ENCODE measurements at regions not wholly inside any gene's neighbourhood (a gene's known extent, or its start where the extent isn't known, plus 50 kb on each side); places are given as distances from the start of the nearest gene placed in this dataset.

DNA sequence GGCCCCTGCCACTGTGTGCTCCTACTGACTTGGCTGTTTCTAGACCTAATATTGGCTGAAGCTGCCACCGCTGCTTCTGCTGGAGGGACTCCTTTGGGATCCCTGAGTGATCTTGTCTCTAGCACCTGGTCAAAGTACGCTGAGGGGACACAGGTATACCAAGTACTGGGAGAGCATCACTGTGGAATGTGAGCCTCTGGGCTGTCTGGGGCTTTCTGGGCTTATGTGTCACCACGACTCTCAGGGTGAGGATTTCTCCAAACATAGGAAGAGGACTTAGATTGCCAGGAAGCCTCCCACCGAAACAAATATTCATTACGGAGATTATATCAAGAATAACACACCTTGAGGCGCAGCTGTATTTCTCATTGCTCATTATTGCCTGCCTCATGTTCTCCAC is 435.8 kb downstream of the HS3ST3B1 start:
- H3K27ac ChIP-seq (ENCODE audit: low read length) = no peak overlapping the region
- no peaks in the 10 kb centered on the region for H4K20me1 ChIP-seq (ENCODE audit: insufficient read depth, low read length)
- no peaks in the 10 kb centered on the region for H3K36me3 ChIP-seq (replicated peaks; ENCODE audit: insufficient read depth, low read length)
- H3K9me2 ChIP-seq (replicated peaks; ENCODE audit: insufficient read depth, low read length) = no peaks in the 10 kb centered on the region
- H3K9ac ChIP-seq (ENCODE audit: low read length) = no peak overlapping the region
- no peak for DNase-seq
- no peak overlapping the region for H3K4me3 ChIP-seq (ENCODE audit: low read length)
- H3K79me2 ChIP-seq (ENCODE audit: low read length) = no peaks in the 10 kb centered on the region
- no peak overlapping the region for H2AFZ ChIP-seq (ENCODE audit: low read length)
- H3F3A ChIP-seq (ENCODE audit: insufficient read depth, low read length) = no peaks in the 10 kb centered on the region
- H3K27me3 ChIP-seq (replicated peaks; ENCODE audit: insufficient read depth, low read length) = no peaks in the 10 kb centered on the region
- TF ChIP-seq EZH2phosphoT487 (IDR thresholded peaks at IDR 0.05; ENCODE audit: low read length) (no peak), EZH2 (optimal IDR thresholded peaks at IDR 0.05; ENCODE audit: low read depth, low read length) (no peak)
- TF ChIP-seq, protein P1, sequence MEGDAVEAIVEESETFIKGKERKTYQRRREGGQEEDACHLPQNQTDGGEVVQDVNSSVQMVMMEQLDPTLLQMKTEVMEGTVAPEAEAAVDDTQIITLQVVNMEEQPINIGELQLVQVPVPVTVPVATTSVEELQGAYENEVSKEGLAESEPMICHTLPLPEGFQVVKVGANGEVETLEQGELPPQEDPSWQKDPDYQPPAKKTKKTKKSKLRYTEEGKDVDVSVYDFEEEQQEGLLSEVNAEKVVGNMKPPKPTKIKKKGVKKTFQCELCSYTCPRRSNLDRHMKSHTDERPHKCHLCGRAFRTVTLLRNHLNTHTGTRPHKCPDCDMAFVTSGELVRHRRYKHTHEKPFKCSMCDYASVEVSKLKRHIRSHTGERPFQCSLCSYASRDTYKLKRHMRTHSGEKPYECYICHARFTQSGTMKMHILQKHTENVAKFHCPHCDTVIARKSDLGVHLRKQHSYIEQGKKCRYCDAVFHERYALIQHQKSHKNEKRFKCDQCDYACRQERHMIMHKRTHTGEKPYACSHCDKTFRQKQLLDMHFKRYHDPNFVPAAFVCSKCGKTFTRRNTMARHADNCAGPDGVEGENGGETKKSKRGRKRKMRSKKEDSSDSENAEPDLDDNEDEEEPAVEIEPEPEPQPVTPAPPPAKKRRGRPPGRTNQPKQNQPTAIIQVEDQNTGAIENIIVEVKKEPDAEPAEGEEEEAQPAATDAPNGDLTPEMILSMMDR (IDR thresholded peaks at IDR 0.05; ENCODE audit: low read length) = no peak
- H3K9me3 ChIP-seq (replicated peaks; ENCODE audit: insufficient read depth, low read length) = no peaks in the 10 kb centered on the region
- H3K4me1 ChIP-seq (ENCODE audit: low read length) = no peaks in the 10 kb centered on the region
- no peak overlapping the region for H3K4me2 ChIP-seq (ENCODE audit: low read depth, low read length)

DNA sequence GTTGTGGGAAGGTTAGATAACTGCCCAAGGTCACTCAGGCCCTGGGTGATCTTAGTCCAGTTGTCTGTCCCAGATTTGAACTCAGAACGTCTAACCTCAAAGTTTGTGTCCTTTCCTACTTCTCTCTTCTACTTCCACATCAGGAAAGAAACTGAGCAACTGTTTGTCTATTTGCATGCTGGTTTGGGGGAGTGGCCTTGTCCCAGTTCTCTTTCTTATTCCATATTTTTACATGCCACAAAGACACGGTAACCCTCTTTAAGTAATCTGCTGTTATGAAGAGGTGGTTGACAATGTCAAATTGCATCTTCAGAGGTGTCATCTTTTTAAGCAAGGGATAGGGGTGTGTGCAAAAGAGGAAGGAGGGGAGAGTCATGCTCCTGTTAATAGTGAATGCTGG is 432.5 kb downstream of the HS3ST3B1 start:
- H3F3A ChIP-seq (ENCODE audit: insufficient read depth, low read length) = no peaks in the 10 kb centered on the region
- no peak overlapping the region for H3K27ac ChIP-seq (ENCODE audit: low read length)
- H3K27me3 ChIP-seq (replicated peaks; ENCODE audit: insufficient read depth, low read length) = no peaks in the 10 kb centered on the region
- no peak for DNase-seq
- TF ChIP-seq, protein P1 (IDR thresholded peaks at IDR 0.05; ENCODE audit: low read length) = no peak
- TF ChIP-seq EZH2 (optimal IDR thresholded peaks at IDR 0.05; ENCODE audit: low read depth, low read length) (no peak), EZH2phosphoT487 (IDR thresholded peaks at IDR 0.05; ENCODE audit: low read length) (no peak)
- H4K20me1 ChIP-seq (ENCODE audit: insufficient read depth, low read length) = no peaks in the 10 kb centered on the region
- no peaks in the 10 kb centered on the region for H3K79me2 ChIP-seq (ENCODE audit: low read length)
- H3K9ac ChIP-seq (ENCODE audit: low read length) = no peak overlapping the region
- H3K36me3 ChIP-seq (replicated peaks; ENCODE audit: insufficient read depth, low read length) = no peaks in the 10 kb centered on the region
- no peak overlapping the region for H3K4me3 ChIP-seq (ENCODE audit: low read length)
- H3K4me2 ChIP-seq (ENCODE audit: low read depth, low read length) = no peak overlapping the region
- no peak overlapping the region for H2AFZ ChIP-seq (ENCODE audit: low read length)
- no peaks in the 10 kb centered on the region for H3K9me2 ChIP-seq (replicated peaks; ENCODE audit: insufficient read depth, low read length)
- no peaks in the 10 kb centered on the region for H3K4me1 ChIP-seq (ENCODE audit: low read length)
- no peaks in the 10 kb centered on the region for H3K9me3 ChIP-seq (replicated peaks; ENCODE audit: insufficient read depth, low read length)

DNA sequence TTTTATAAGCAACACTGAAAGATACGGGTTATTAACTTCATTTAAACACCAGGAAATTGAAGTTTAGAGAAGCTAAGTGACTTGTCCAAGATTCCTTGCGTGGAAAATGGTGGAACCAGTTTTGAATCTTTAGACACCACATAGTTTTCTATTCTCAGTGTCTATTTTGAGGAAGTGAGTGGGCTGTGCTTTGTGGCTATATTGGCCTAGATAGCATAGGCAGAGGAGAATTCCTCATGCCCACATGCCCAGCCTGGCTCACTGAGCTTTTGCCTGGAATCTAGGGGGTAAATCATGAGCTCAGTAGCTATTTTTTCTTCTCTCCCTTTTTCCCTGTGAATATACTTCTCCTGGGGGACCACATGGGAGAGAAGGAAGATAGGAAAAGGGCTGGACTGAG is 431.3 kb downstream of the HS3ST3B1 start:
- Histone ChIP-seq H3K9ac (ENCODE audit: low read length) (no peak overlapping the region), H3K27me3 (replicated peaks; ENCODE audit: insufficient read depth, low read length) (no peaks in the 10 kb centered on the region), H3F3A (ENCODE audit: insufficient read depth, low read length) (no peaks in the 10 kb centered on the region), H4K20me1 (ENCODE audit: insufficient read depth, low read length) (no peaks in the 10 kb centered on the region), H3K4me1 (ENCODE audit: low read length) (no peaks in the 10 kb centered on the region), H3K9me3 (replicated peaks; ENCODE audit: insufficient read depth, low read length) (no peaks in the 10 kb centered on the region), H3K4me3 (ENCODE audit: low read length) (no peak overlapping the region), H2AFZ (ENCODE audit: low read length) (no peak overlapping the region), H3K36me3 (replicated peaks; ENCODE audit: insufficient read depth, low read length) (no peaks in the 10 kb centered on the region), H3K79me2 (ENCODE audit: low read length) (no peaks in the 10 kb centered on the region), H3K4me2 (ENCODE audit: low read depth, low read length) (no peak overlapping the region), H3K27ac (ENCODE audit: low read length) (no peak overlapping the region), H3K9me2 (replicated peaks; ENCODE audit: insufficient read depth, low read length) (no peaks in the 10 kb centered on the region)
- TF ChIP-seq EZH2phosphoT487 (IDR thresholded peaks at IDR 0.05; ENCODE audit: low read length) (no peak), EZH2 (optimal IDR thresholded peaks at IDR 0.05; ENCODE audit: low read depth, low read length) (no peak)
- TF ChIP-seq, protein P1 (IDR thresholded peaks at IDR 0.05; ENCODE audit: low read length) = no peak
- DNase-seq = no peak
